Skeletal muscle tissue (tissue), 3 donors: ENCODE measurements at regions not wholly inside any gene's neighbourhood (a gene's known extent, or its start where the extent isn't known, plus 50 kb on each side); places are given as distances from the start of the nearest gene placed in this dataset.

ENCODE experiments used
- H3K27ac ChIP-seq: one replicate; pipeline ENCODE4 v1.7.0; 2013; ENCODE audit warnings: mild to moderate bottlenecking, low read depth, low read length, inconsistent platforms
- H3K27me3 ChIP-seq, 3 donors: one replicate each; pipeline ENCODE4 v1.7.0; 2013; ENCODE audit warnings: low read length in 3 of 3; ENCODE audit not compliant: control insufficient read depth in 3 of 3, insufficient read depth in 3 of 3
- H3K36me3 ChIP-seq, 3 donors: one replicate each; pipeline ENCODE4 v1.7.0; 2013; ENCODE audit warnings: low read length in 3 of 3; ENCODE audit not compliant: control insufficient read depth in 3 of 3, insufficient read depth in 3 of 3
- H3K4me1 ChIP-seq, 3 donors: one replicate each; pipeline ENCODE4 v1.7.0; 2013; ENCODE audit warnings: low read length in 3 of 3, mild to moderate bottlenecking in 3 of 3; ENCODE audit not compliant: control insufficient read depth in 3 of 3, insufficient read depth in 3 of 3
- H3K4me3 ChIP-seq, 3 donors: one replicate each; pipeline ENCODE4 v1.7.0; 2013; ENCODE audit warnings: low read length in 3 of 3
- H3K9ac ChIP-seq, 3 donors: one replicate each; pipeline ENCODE4 v1.7.0; 2013; ENCODE audit warnings: low read length in 3 of 3, mild to moderate bottlenecking in 3 of 3, moderate library complexity in 2 of 3, low read depth in 1 of 3
- H3K9me3 ChIP-seq, 3 donors: one replicate each; pipeline ENCODE4 v1.7.0; 2013; ENCODE audit warnings: low read length in 3 of 3; ENCODE audit not compliant: control insufficient read depth in 3 of 3
- donor health status: Osteomylitis.

GRCh38 chr14:96661244-96661969 lies 135.8 kb upstream of the VRK1 start:
- no peak overlapping the region for H3K4me3 ChIP-seq
- H3K27me3 ChIP-seq, result peaks cover 0 to 6% (median 5%) of the 10 kb centered on the region in 3 donors
- H3K9me3 ChIP-seq, result peaks cover 0 to 2% (median 0%) of the 10 kb centered on the region in 3 donors
- H3K36me3 ChIP-seq, result no peaks in the 10 kb centered on the region
- H3K4me1 ChIP-seq, result no peaks in the 10 kb centered on the region
- no peak overlapping the region for H3K27ac ChIP-seq
- H3K9ac ChIP-seq, result no peak overlapping the region

DNA sequence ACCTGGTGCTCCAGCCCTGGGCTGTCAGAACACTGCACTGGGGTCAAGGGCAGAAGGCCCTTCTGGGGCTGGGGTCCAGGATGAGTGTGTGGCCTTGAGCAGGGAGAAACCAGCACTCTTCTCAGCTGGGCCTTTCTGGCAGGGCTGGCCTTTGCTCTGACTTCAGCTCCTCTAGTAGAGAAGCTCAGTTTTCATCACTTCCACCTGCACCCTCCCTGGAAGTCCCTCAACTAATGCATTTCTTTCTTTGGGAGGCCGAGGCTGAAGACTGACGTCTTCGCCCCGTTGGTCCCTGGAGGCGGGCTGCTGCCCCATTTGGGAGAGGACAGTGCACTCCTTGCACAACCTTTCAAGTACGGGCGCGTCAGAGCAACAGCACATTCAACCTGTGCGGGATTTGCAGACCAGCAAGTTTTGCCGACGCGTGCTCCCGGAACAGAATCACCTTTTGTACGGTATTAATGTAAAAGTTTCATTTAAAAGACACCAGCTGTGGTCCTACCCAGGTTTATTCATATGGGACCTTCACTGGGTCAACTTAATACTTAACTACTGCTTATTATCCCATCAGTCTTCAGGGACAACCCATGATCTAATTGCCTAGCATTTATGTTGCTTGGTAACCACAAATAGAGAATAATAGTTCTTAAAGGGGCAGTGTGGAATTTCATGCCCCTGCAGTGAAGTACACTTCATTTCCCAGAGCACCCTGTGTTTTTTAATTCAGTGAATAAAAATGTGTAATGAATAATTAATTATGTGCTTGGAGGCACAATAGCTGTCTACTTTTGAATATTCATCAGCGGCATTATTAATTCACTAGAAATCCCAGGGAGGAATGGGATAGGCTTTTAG lies 134.8 kb upstream of the VRK1 start:
- peaks cover 0 to 2% (median 0%) of the 10 kb centered on the region in 3 donors for H3K9me3 ChIP-seq
- H3K27me3 ChIP-seq, result peaks cover 0 to 8% (median 5%) of the 10 kb centered on the region in 3 donors
- no peak overlapping the region for H3K9ac ChIP-seq
- no peak overlapping the region for H3K4me3 ChIP-seq
- no peak overlapping the region for H3K27ac ChIP-seq
- H3K4me1 ChIP-seq, result no peaks in the 10 kb centered on the region
- no peaks in the 10 kb centered on the region for H3K36me3 ChIP-seq

DNA sequence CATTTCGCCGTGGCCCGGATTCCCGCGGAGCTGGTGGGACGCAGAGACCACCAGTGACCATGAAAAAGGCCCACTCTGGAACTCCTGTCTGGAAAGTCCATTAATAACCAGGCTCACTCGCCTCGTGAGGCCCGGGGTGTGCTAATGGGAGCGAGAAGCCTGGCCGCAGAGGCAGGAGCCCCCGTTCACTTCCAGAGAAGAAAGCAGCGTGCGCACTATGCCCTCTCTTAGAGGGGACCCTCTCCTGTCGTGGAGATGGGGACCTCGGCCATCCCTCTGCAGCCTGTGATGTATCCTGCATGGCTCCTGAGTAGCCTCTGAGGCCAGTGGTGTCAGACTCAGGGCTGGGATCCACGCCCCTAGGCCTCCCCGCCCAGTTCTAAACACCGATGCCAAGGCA lies 134.1 kb upstream of the VRK1 start:
- Histone ChIP-seq H3K36me3 (no peaks in the 10 kb centered on the region), H3K4me3 (no peak overlapping the region), H3K9me3 (peaks cover 0 to 2% (median 0%) of the 10 kb centered on the region in 3 donors), H3K27ac (no peak overlapping the region), H3K9ac (no peak overlapping the region), H3K4me1 (no peaks in the 10 kb centered on the region), H3K27me3 (peaks cover 0 to 8% (median 5%) of the 10 kb centered on the region in 3 donors)

DNA sequence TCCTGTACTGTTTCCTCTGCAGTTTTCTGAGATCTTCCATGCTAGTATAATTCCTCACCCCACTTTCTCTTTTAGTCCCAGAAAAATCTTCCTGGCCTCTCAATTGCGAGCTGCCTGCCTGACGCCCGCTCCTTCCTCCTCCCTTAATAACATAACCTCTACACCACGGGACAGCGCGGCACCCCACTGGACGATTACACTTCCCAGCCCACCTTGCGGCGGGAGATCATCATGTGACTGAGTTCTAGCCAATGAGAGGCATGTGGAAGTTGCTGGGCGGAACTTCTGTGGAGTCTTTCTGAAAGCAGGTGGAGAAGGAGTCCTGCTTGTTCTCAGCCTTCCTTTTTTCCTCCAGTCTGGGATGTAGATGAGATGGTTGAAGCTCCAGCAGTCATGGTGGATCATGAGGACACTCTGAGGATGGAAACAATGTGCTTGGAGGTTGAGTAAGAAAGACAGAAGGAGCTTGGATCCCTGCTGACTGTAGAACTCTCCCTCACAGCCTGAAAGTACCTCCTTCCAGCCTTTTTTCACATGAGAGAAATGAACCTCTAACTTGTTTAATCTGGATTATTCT lies 133.6 kb upstream of the VRK1 start:
- no peak overlapping the region for H3K27ac ChIP-seq
- H3K9ac ChIP-seq, result no peak overlapping the region
- H3K27me3 ChIP-seq, result peaks cover 0 to 8% (median 5%) of the 10 kb centered on the region in 3 donors
- no peaks in the 10 kb centered on the region for H3K36me3 ChIP-seq
- peaks cover 0 to 2% (median 0%) of the 10 kb centered on the region in 3 donors for H3K9me3 ChIP-seq
- H3K4me1 ChIP-seq, result no peaks in the 10 kb centered on the region
- no peak overlapping the region for H3K4me3 ChIP-seq

DNA sequence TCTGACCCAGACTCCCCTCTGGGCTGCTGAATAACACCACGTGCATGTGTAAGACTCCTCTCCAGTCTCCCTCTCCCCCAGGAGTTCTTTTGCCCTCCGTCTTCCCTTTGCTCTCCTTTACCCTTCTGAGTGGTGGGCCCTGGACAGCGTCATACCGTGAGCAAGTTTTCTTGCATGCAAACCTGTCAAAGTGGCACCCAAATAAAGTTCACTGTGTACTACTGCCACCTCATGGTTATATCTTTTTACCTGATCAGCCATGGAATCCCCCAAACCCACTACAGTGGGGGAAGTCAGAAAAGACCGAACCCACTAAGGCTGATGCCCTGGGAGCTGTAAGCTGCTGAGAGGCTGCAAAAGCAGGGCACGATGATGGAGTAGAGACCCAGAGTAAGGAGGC lies 131.1 kb upstream of the VRK1 start:
- H3K27ac ChIP-seq, result no peak overlapping the region
- H3K36me3 ChIP-seq, result no peaks in the 10 kb centered on the region
- peaks cover 0 to 5% (median 4%) of the 10 kb centered on the region in 3 donors for H3K27me3 ChIP-seq
- no peak overlapping the region for H3K9ac ChIP-seq
- peaks cover 0 to 2% (median 0%) of the 10 kb centered on the region in 3 donors for H3K9me3 ChIP-seq
- H3K4me1 ChIP-seq, result no peaks in the 10 kb centered on the region
- H3K4me3 ChIP-seq, result no peak overlapping the region

- H3K36me3 ChIP-seq, result no peaks in the 10 kb centered on the region
- H3K9me3 ChIP-seq, result no peaks in the 10 kb centered on the region
- peaks cover 0 to 5% (median 3%) of the 10 kb centered on the region in 3 donors for H3K27me3 ChIP-seq
- no peaks in the 10 kb centered on the region for H3K4me1 ChIP-seq
- H3K27ac ChIP-seq, result no peak overlapping the region
- H3K4me3 ChIP-seq, result no peak overlapping the region
- no peak overlapping the region for H3K9ac ChIP-seq
These were observed 126.8 kb upstream of the VRK1 start for GRCh38 chr14:96670391-96670790.

DNA sequence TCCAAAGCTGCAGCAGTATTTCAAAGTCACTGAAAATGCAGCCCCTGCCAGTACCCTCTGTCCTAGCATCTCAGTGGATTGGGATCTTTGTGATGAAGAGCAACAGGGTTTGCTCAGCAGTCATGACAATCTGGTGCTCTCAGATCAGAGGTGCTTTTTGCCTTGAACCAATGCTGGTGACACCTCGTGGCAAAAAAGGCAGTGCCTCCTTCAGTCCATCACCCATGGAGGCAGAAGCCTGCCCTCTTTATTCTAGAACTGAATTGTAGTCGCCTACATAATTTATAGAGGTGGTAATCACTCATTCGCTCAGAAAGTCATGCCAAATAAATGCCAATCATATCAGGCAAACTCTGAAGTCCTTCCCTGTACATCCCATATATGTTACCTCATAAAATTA lies 126.0 kb upstream of the VRK1 start:
- Histone ChIP-seq H3K4me1 (no peaks in the 10 kb centered on the region), H3K9me3 (no peaks in the 10 kb centered on the region), H3K36me3 (no peaks in the 10 kb centered on the region), H3K27me3 (peaks cover 0 to 3% (median 2%) of the 10 kb centered on the region in 3 donors), H3K27ac (no peak overlapping the region), H3K4me3 (no peak overlapping the region), H3K9ac (no peak overlapping the region)

GRCh38 chr14:96673706-96674105 lies 123.5 kb upstream of the VRK1 start:
- H3K27me3 ChIP-seq, result peaks cover 0 to 5% (median 3%) of the 10 kb centered on the region in 3 donors
- H3K4me3 ChIP-seq, result no peak overlapping the region
- no peak overlapping the region for H3K27ac ChIP-seq
- H3K9me3 ChIP-seq, result no peaks in the 10 kb centered on the region
- H3K36me3 ChIP-seq, result no peaks in the 10 kb centered on the region
- no peak overlapping the region for H3K9ac ChIP-seq
- no peaks in the 10 kb centered on the region for H3K4me1 ChIP-seq

DNA sequence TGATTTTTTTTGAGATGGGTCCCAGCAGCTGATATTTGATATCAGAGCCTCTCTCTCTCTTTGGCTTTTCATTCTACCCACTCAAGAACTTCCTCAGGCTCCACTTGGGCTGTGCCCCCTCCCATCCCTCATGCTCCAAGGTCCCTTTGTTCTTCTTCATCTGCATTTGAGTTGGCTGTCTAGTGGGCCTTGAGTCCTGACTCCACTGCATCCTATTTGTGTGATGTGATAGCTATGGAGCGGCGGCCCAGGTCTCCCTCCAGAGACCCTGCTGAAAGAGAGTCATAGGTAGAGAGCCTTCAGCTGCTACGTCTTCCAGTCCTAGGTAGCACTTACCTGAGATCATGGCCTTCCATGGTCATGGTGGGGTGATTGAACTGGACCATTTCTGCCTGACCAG lies 123.1 kb upstream of the VRK1 start:
- Histone ChIP-seq H3K27ac (no peak overlapping the region), H3K4me3 (no peak overlapping the region), H3K9ac (no peak overlapping the region), H3K27me3 (peaks cover 0 to 5% (median 3%) of the 10 kb centered on the region in 3 donors), H3K36me3 (no peaks in the 10 kb centered on the region), H3K4me1 (no peaks in the 10 kb centered on the region), H3K9me3 (no peaks in the 10 kb centered on the region)

DNA sequence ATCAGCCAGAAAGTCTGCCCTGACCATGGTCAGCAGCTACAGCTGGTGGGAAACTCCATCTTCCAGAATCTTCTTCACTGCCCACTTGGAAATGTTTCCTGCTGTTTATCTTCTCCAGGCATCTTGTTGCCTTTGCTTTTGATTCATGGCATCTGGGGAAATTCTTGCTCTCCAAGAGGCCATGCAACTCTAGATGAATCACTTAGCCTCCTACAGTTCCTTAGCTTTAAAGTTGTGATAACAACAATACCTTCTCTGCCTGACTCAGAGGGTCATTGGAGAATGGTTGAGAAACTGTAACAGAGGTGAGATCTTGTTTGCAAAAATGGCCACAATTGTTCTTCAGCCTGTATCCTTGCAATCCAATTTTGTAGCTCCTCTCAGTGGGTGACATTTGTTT lies 121.0 kb upstream of the VRK1 start:
- no peaks in the 10 kb centered on the region for H3K36me3 ChIP-seq
- H3K4me1 ChIP-seq, result no peaks in the 10 kb centered on the region
- H3K4me3 ChIP-seq, result no peak overlapping the region
- no peaks in the 10 kb centered on the region for H3K9me3 ChIP-seq
- H3K27ac ChIP-seq, result no peak overlapping the region
- H3K9ac ChIP-seq, result no peak overlapping the region
- H3K27me3 ChIP-seq, result peaks cover 0 to 5% (median 0%) of the 10 kb centered on the region in 3 donors
